GM12873 (cell line): ENCODE measurements at regions not wholly inside any gene's neighbourhood (a gene's known extent, or its start where the extent isn't known, plus 50 kb on each side); places are given as distances from the start of the nearest gene placed in this dataset.
A peak's percentile ranks its signal among the peaks of the same experiment; 100 is the strongest.

Experiments
- TF ChIP-seq, protein P1 (sequence below): IDR thresholded peaks from 2 replicates; pipeline ENCODE4 v1.5.1; 2012; ENCODE audit warnings: low read depth, mild to moderate bottlenecking, moderate library complexity, low read length, control low read depth; ENCODE audit not compliant: insufficient read depth; ENCODE audit errors: missing control alignments

DNA sequence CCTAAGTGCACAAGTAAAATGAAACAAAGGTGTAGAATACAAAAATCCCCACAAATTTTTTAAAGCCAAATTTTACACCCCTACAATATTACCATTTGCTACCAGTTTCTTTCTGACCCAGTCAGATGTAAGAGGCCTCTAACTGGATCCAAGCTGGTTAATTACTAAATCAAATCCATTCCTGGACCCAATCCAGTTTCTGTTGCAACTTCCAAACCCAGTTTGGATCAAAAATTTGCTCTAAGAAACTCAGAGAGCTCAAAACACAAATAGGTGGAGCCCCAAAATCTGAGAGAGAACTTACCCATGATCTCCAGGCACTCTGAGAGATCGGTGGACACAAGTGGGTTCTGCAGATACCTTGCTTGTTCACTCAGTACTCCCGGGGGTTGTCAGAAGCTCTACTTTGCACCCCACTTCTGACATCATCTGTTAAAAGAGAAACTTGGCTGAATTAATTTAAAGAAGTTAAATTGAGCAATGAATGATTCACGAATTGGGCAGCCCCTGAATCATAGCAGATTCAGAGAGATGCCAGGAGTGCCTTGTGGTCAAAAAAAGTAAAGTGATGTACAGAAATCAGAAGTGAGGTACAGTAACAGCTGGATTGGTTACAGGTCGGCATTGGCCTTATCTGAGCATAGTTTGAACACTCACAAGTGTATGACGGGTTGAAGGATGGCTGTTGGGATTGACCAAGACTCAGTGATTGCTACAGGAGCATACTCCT is 448.0 kb downstream of the KCNT2 start:
- TF ChIP-seq, protein P1, sequence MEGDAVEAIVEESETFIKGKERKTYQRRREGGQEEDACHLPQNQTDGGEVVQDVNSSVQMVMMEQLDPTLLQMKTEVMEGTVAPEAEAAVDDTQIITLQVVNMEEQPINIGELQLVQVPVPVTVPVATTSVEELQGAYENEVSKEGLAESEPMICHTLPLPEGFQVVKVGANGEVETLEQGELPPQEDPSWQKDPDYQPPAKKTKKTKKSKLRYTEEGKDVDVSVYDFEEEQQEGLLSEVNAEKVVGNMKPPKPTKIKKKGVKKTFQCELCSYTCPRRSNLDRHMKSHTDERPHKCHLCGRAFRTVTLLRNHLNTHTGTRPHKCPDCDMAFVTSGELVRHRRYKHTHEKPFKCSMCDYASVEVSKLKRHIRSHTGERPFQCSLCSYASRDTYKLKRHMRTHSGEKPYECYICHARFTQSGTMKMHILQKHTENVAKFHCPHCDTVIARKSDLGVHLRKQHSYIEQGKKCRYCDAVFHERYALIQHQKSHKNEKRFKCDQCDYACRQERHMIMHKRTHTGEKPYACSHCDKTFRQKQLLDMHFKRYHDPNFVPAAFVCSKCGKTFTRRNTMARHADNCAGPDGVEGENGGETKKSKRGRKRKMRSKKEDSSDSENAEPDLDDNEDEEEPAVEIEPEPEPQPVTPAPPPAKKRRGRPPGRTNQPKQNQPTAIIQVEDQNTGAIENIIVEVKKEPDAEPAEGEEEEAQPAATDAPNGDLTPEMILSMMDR: no peak

DNA sequence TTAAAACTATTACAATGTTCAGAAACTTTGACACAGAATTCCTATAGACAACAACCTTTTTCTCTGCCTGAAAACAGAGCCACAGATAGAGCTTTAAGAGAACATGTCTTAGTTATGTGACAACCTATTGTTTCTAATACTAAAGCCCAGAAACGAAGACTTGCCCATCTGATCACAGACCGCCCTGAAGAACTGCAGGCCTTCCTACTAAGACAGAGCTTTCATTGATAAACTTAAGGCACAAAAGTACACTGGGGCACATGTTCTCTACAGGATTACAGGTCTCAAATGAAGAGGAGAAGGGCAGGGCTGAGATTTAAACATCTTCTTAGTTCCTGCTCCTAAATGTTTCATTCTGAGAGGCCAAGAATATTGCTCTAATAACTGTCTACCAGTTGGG is 452.7 kb downstream of the KCNT2 start:
- TF ChIP-seq, protein P1: no peak

- TF ChIP-seq, protein P1: no peak
Measured at GRCh38 chr1:196152975-196153374, 455.3 kb downstream of the KCNT2 start.

- TF ChIP-seq, protein P1: no peak
Measured at GRCh38 chr1:196152086-196152485, 456.2 kb downstream of the KCNT2 start.

- TF ChIP-seq, protein P1: peak; percentile 39
Measured at GRCh38 chr1:196148367-196148970, 459.8 kb downstream of the KCNT2 start.

DNA sequence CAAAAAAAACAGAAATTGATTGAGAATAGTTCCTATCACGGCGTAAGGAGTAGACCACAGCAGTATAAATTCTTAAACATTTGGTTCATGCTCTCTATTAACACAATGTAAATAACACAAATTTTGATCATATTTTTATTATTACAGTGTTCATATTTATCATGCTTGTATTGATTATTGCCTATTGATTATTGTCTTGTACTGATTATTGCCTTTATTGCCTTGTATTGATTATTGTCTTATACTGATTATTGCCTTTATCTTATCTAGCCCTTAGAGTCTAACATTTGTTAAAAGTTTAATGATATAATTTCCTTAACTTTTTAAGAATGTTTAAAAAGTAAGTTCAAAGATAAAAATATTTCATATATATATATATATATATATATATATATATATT is 460.7 kb downstream of the KCNT2 start:
- TF ChIP-seq, protein P1: no peak

DNA sequence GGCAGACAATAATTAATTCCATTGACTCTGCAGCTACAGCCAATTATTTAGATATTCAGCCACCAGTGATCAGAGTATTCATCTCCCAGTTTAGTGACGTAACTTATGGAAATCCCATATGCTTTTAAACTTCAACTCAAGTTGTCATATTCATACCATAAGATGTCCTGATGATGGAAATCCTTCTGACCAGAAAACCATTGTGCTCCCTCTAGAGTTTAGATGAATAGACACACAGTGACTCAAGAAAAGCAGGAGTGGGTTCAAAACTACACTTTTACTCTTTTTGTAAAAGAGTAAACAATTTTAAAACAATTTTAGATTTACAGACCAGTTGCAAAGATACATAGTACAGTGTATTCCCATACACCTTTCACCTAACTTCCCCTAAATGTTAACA is 463.7 kb downstream of the KCNT2 start:
- TF ChIP-seq, protein P1: no peak
